IMR-90 (cell line): ENCODE measurements at regions not wholly inside any gene's neighbourhood (a gene's known extent, or its start where the extent isn't known, plus 50 kb on each side); places are given as distances from the start of the nearest gene placed in this dataset.

ENCODE experiments used
- ATAC-seq: fragments of 200-7000 bp; cut with Tn5 transposase; 2 replicates; pipeline ENCODE4 v1.9.1; 2020; ENCODE audit warnings: low read depth, mild to moderate bottlenecking, moderate library complexity
- BruUV-seq: library from RNA; stranded (reverse); fragments of 400-500 nt; replicated peaks from 2 replicates; lab custom pipeline; 2021; lab: Mats Ljungman, UMichigan
- CTCF ChIA-PET: fragments of 300-600 bp; formaldehyde crosslinking; extraction: SDS; loops from one replicate; lab custom pipeline; 2021; ENCODE audit warnings: antibody characterized with exemption; lab: Yijun Ruan, JAX
- POLR2A ChIA-PET: fragments of 300-600 bp; sonication (Branson Sonifier 250); formaldehyde crosslinking; loops from one replicate; lab custom pipeline; 2022; ENCODE audit warnings: antibody characterized with exemption; ENCODE audit not compliant: unreplicated experiment; lab: Charles Lee
- DNase-seq: peaks from one replicate; pipeline ENCODE4 v3.0.0; 2013
- H2AFZ ChIP-seq: replicated peaks from 2 replicates; pipeline ENCODE3; 2013; ENCODE audit warnings: low read length, mild to moderate bottlenecking; ENCODE audit not compliant: poor library complexity
- H2AK5ac ChIP-seq: 2 replicates; pipeline ENCODE4 v1.6.1; 2013; ENCODE audit warnings: low read depth, low read length, inconsistent platforms
- H2AK9ac ChIP-seq: replicated peaks from 2 replicates; pipeline ENCODE3; 2013; ENCODE audit warnings: mild to moderate bottlenecking, low read depth, low read length, moderate library complexity; ENCODE audit not compliant: poor library complexity
- H2BK120ac ChIP-seq: 2 replicates; pipeline ENCODE4 v1.6.1; 2013; ENCODE audit warnings: low read depth, low read length, inconsistent platforms
- H2BK15ac ChIP-seq: 3 replicates; pipeline ENCODE4 v1.6.1; 2013; ENCODE audit warnings: low read depth, low read length, inconsistent platforms
- H2BK20ac ChIP-seq: 2 replicates; pipeline ENCODE4 v1.6.1; 2013; ENCODE audit warnings: low read depth, mild to moderate bottlenecking, inconsistent platforms, low read length, moderate library complexity
- H2BK5ac ChIP-seq: 2 replicates; pipeline ENCODE4 v1.6.1; 2013; ENCODE audit warnings: mild to moderate bottlenecking, low read depth, low read length, inconsistent platforms; ENCODE audit not compliant: poor library complexity, severe bottlenecking
- H3K14ac ChIP-seq: replicated peaks from 2 replicates; pipeline ENCODE4 v1.6.1; 2013; ENCODE audit warnings: low read depth, low read length, inconsistent platforms
- H3K18ac ChIP-seq: 2 replicates; pipeline ENCODE4 v1.6.1; 2013; ENCODE audit warnings: low read depth, low read length, control low read depth
- H3K23ac ChIP-seq: 2 replicates; pipeline ENCODE4 v1.6.1; 2013; ENCODE audit warnings: low read depth, low read length, inconsistent platforms
- H3K27ac ChIP-seq: 2 replicates; pipeline ENCODE4 v1.5.1; 2013; ENCODE audit warnings: mild to moderate bottlenecking, control low read depth, low read length; ENCODE audit not compliant: insufficient read depth
- H3K27me3 ChIP-seq: 2 replicates; pipeline ENCODE4 v1.6.1; 2013; ENCODE audit warnings: low read length; ENCODE audit not compliant: control insufficient read depth, insufficient read depth
- H3K36me3 ChIP-seq: 2 replicates; pipeline ENCODE4 v1.6.1; 2013; ENCODE audit warnings: low read length, mixed read lengths; ENCODE audit not compliant: control insufficient read depth, insufficient read depth
- H3K4ac ChIP-seq: 2 replicates; pipeline ENCODE4 v1.6.1; 2013; ENCODE audit warnings: low read depth, low read length, inconsistent platforms
- H3K4me1 ChIP-seq: 2 replicates; pipeline ENCODE4 v1.6.1; 2013; ENCODE audit warnings: low read length, mixed read lengths; ENCODE audit not compliant: control insufficient read depth, insufficient read depth
- H3K4me2 ChIP-seq: 2 replicates; pipeline ENCODE4 v1.6.1; 2013; ENCODE audit warnings: low read depth, mild to moderate bottlenecking, control low read depth, low read length, moderate library complexity
- H3K4me3 ChIP-seq: 2 replicates; pipeline ENCODE4 v1.5.1; 2013; ENCODE audit warnings: low read depth, mild to moderate bottlenecking, control low read depth, low read length, moderate library complexity; ENCODE audit not compliant: insufficient read depth
- H3K56ac ChIP-seq: 2 replicates; pipeline ENCODE4 v1.6.1; 2013; ENCODE audit warnings: low read length, inconsistent platforms; ENCODE audit not compliant: insufficient read depth; ENCODE audit errors: extremely low read depth
- H3K79me1 ChIP-seq, 2 experiments: 2 replicates each; pipeline ENCODE4 v1.6.1; 2013; ENCODE audit warnings: low read length in 2 of 2, inconsistent platforms in 1 of 2, low read depth in 1 of 2
- H3K9ac ChIP-seq: 2 replicates; pipeline ENCODE4 v1.6.1; 2013; ENCODE audit warnings: low read depth, low read length, control low read depth
- H3K9me1 ChIP-seq: 2 replicates; pipeline ENCODE4 v1.6.1; 2013; ENCODE audit warnings: low read length, inconsistent platforms; ENCODE audit not compliant: insufficient read depth
- H3K9me3 ChIP-seq: 2 replicates; pipeline ENCODE4 v1.6.1; 2013; ENCODE audit warnings: low read length; ENCODE audit not compliant: control insufficient read depth, insufficient read depth
- H4K20me1 ChIP-seq: 2 replicates; pipeline ENCODE4 v1.6.1; 2013; ENCODE audit warnings: low read length, inconsistent platforms; ENCODE audit not compliant: insufficient read depth
- H4K5ac ChIP-seq: 2 replicates; pipeline ENCODE4 v1.6.1; 2013; ENCODE audit warnings: mild to moderate bottlenecking, low read depth, low read length, control low read depth
- H4K8ac ChIP-seq, 2 experiments: 2 replicates each; pipeline ENCODE4 v1.6.1; 2013; ENCODE audit warnings: low read depth in 2 of 2, low read length in 2 of 2, control low read depth in 1 of 2, inconsistent platforms in 1 of 2
- H4K91ac ChIP-seq: 2 replicates; pipeline ENCODE4 v1.6.1; 2013; ENCODE audit warnings: low read depth, low read length, inconsistent platforms; ENCODE audit not compliant: insufficient read depth
- BHLHE40 ChIP-seq: fragments of 150-350 bp; IDR thresholded peaks from 2 replicates; pipeline ENCODE4 v1.6.1; 2016; ENCODE audit warnings: mild to moderate bottlenecking, low read depth, low read length
- RCOR1 ChIP-seq: IDR thresholded peaks from 2 replicates; pipeline ENCODE4 v1.6.1; 2012; ENCODE audit warnings: mild to moderate bottlenecking, low read length, improper control_type of control experiment; ENCODE audit not compliant: insufficient replicate concordance
- RFX5 ChIP-seq: IDR thresholded peaks from 2 replicates; pipeline ENCODE4 v1.8.0; 2012; ENCODE audit warnings: low read depth, mild to moderate bottlenecking, low read length, moderate library complexity
- WGBS, 2 experiments: methylation state at CpG; one replicate each; pipeline versions ENCODE4 v1.1.5 to v1.1.7; 2013; ENCODE audit warnings: missing lambda C conversion rate in 2 of 2; ENCODE audit not compliant: insufficient read length in 1 of 2; ENCODE audit errors: extremely low coverage in 2 of 2; 5-methylcytosine and 5-hydroxymethylcytosine counted together
- dilution Hi-C: fragments of 300-500 bp; cut with HindIII; formaldehyde crosslinking; loops from one replicate; pipeline ENCODE4 v1.14.3; 2018; ENCODE audit warnings: low sequenced_read_pairs; ENCODE audit not compliant: unreplicated experiment
- in situ Hi-C: fragments of 300-500 bp; cut with MboI; formaldehyde crosslinking; loops from 3 replicates; pipeline ENCODE4 v1.14.3; 2019; ENCODE audit warnings: low sequenced_read_pairs, inconsistent platforms, mixed read lengths
- intact Hi-C: fragments of 100-400 bp; cut with micrococcal nuclease; formaldehyde crosslinking; loops from 2 replicates; pipeline ENCODE4 v1.10.0; 2022

- no peaks in the 10 kb centered on the region for H3K4me1 ChIP-seq
- no peak overlapping the region for H2BK20ac ChIP-seq
- H3K4me2 ChIP-seq: no peak overlapping the region
- BruUV-seq: no TSS peak
- ATAC-seq (no peak), DNase-seq (no peak)
- H3K9me3 ChIP-seq: peaks cover 62% of the 10 kb centered on the region
- 20% methylated on average over 1 of the region's 20 CpGs; no CpG with 5 or more reads in 1 of the 2 experiments for WGBS, 2 experiments
- H3K4me3 ChIP-seq: no peak overlapping the region
- H4K91ac ChIP-seq: no peak overlapping the region
- no peak overlapping the region for H2AK9ac ChIP-seq
- no peak overlapping the region for H3K27ac ChIP-seq
- no peaks in the 10 kb centered on the region for H3K79me1 ChIP-seq
- no peak overlapping the region for H2AK5ac ChIP-seq
- no peaks in the 10 kb centered on the region for H3K9me1 ChIP-seq
- H3K56ac ChIP-seq: no peak overlapping the region
- no peak overlapping the region for H2AFZ ChIP-seq
- no peak overlapping the region for H3K9ac ChIP-seq
- H4K5ac ChIP-seq: no peak overlapping the region
- no peak overlapping the region for H3K4ac ChIP-seq
- no peak overlapping the region for H3K14ac ChIP-seq
- H3K27me3 ChIP-seq: no peaks in the 10 kb centered on the region
- ChIA-PET POLR2A (no interaction called here), CTCF (interaction anchor here (0.7 kb wide), 1 partner anchor 28 kb away, joined by 7 read pairs; no protein-coding TSS in a partner anchor)
- no peaks in the 10 kb centered on the region for H4K20me1 ChIP-seq
- no peak for TF ChIP-seq RFX5
- no peak for TF ChIP-seq BHLHE40
- no peak for TF ChIP-seq RCOR1
- no peak overlapping the region for H2BK15ac ChIP-seq
- no peak overlapping the region for H3K18ac ChIP-seq
- H2BK120ac ChIP-seq: no peak overlapping the region
- in situ Hi-C loops (no loop called here), dilution Hi-C loops (no loop called here), intact Hi-C loops (no loop called here)
- H4K8ac ChIP-seq: no peak overlapping the region
- H2BK5ac ChIP-seq: no peak overlapping the region
- H3K36me3 ChIP-seq: no peaks in the 10 kb centered on the region
- no peak overlapping the region for H3K23ac ChIP-seq
Measured at GRCh38 chr18:78722929-78723710, 256.5 kb upstream of the SALL3 start.
